H9 (cell line): ENCODE measurements at regions not wholly inside any gene's neighbourhood (a gene's known extent, or its start where the extent isn't known, plus 50 kb on each side); places are given as distances from the start of the nearest gene placed in this dataset.
A peak's percentile ranks its signal among the peaks of the same experiment; 100 is the strongest.

ENCODE experiments used
- DNase-seq: peaks from one replicate; pipeline ENCODE4 v3.0.0-alpha.2; 2017
- H2AFZ ChIP-seq: one replicate; pipeline ENCODE4 v1.6.1; 2013; ENCODE audit warnings: mild to moderate bottlenecking, low read length, control low read depth, moderate library complexity
- H2AK5ac ChIP-seq: 2 replicates; pipeline ENCODE4 v1.6.1; 2013; ENCODE audit warnings: low read length, control low read depth, mixed read lengths; ENCODE audit not compliant: insufficient read length
- H2BK120ac ChIP-seq: one replicate; pipeline ENCODE4 v1.6.1; 2013; ENCODE audit warnings: low read depth, mild to moderate bottlenecking, low read length, control low read depth, inconsistent platforms; ENCODE audit not compliant: poor library complexity, severe bottlenecking
- H2BK12ac ChIP-seq: 2 replicates; pipeline ENCODE4 v1.6.1; 2013; ENCODE audit warnings: low read length, control low read depth, mixed read lengths, low read depth; ENCODE audit not compliant: insufficient read length
- H2BK15ac ChIP-seq: 2 replicates; pipeline ENCODE4 v1.6.1; 2013; ENCODE audit warnings: low read depth, low read length, control low read depth
- H2BK20ac ChIP-seq: one replicate; pipeline ENCODE4 v1.6.1; 2013; ENCODE audit warnings: low read depth, mild to moderate bottlenecking, low read length, control low read depth, inconsistent platforms; ENCODE audit not compliant: poor library complexity, severe bottlenecking
- H2BK5ac ChIP-seq: 2 replicates; pipeline ENCODE4 v1.6.1; 2013; ENCODE audit warnings: low read length, control low read depth, mixed read lengths; ENCODE audit not compliant: insufficient read length
- H3K14ac ChIP-seq: 2 replicates; pipeline ENCODE4 v1.6.1; 2013; ENCODE audit warnings: low read length, control low read depth; ENCODE audit not compliant: insufficient read depth
- H3K18ac ChIP-seq: 2 replicates; pipeline ENCODE4 v1.6.1; 2013; ENCODE audit warnings: low read depth, mild to moderate bottlenecking, mixed read lengths, low read length, control low read depth; ENCODE audit not compliant: insufficient read length
- H3K23ac ChIP-seq: 2 replicates; pipeline ENCODE4 v1.6.1; 2013; ENCODE audit warnings: low read length, control low read depth, mixed read lengths, low read depth; ENCODE audit not compliant: insufficient read length
- H3K23me2 ChIP-seq: 2 replicates; pipeline ENCODE4 v1.6.1; 2013; ENCODE audit warnings: low read depth, mild to moderate bottlenecking, mixed read lengths, low read length, control low read depth; ENCODE audit not compliant: insufficient read length, poor library complexity, severe bottlenecking
- H3K27ac ChIP-seq: 2 replicates; pipeline ENCODE4 v1.5.1; 2013; ENCODE audit warnings: low read length, control low read depth, mixed read lengths, low read depth; ENCODE audit not compliant: insufficient read length
- H3K27me3 ChIP-seq: 2 replicates; pipeline ENCODE4 v1.6.1; 2013; ENCODE audit warnings: low read length, control low read depth, inconsistent platforms; ENCODE audit not compliant: insufficient read depth
- H3K4ac ChIP-seq: 2 replicates; pipeline ENCODE4 v1.6.1; 2013; ENCODE audit warnings: low read depth, mild to moderate bottlenecking, control low read depth, inconsistent platforms, low read length, moderate library complexity
- H3K4me1 ChIP-seq: 2 replicates; pipeline ENCODE4 v1.6.1; 2013; ENCODE audit warnings: low read length, control low read depth, inconsistent platforms; ENCODE audit not compliant: insufficient read depth
- H3K4me2 ChIP-seq: 2 replicates; pipeline ENCODE4 v1.6.1; 2013; ENCODE audit warnings: low read length, control low read depth, mixed read lengths; ENCODE audit not compliant: insufficient read length, insufficient read depth
- H3K56ac ChIP-seq: 2 replicates; pipeline ENCODE4 v1.6.1; 2013; ENCODE audit warnings: low read depth, mild to moderate bottlenecking, mixed read lengths, low read length, control low read depth; ENCODE audit not compliant: insufficient read length
- H3K79me1 ChIP-seq: 2 replicates; pipeline ENCODE4 v1.6.1; 2013; ENCODE audit warnings: low read depth, mild to moderate bottlenecking, moderate library complexity, low read length, control low read depth, inconsistent platforms; ENCODE audit not compliant: insufficient read depth, poor library complexity, severe bottlenecking
- H3K79me2 ChIP-seq: 2 replicates; pipeline ENCODE4 v1.6.1; 2013; ENCODE audit warnings: low read length, control low read depth, inconsistent platforms; ENCODE audit not compliant: insufficient read depth
- H3K9ac ChIP-seq: 2 replicates; pipeline ENCODE4 v1.6.1; 2013; ENCODE audit warnings: low read length, control low read depth, mixed read lengths; ENCODE audit not compliant: insufficient read length; ENCODE audit errors: extremely low read depth
- H3K9me3 ChIP-seq: one replicate; pipeline ENCODE4 v1.6.1; 2013; ENCODE audit warnings: low read depth, low read length, inconsistent platforms; ENCODE audit not compliant: control insufficient read depth
- H3T11ph ChIP-seq: one replicate; pipeline ENCODE4 v1.6.1; 2013; ENCODE audit warnings: mild to moderate bottlenecking, low read length, control low read depth, inconsistent platforms
- H4K20me1 ChIP-seq: one replicate; pipeline ENCODE4 v1.6.1; 2013; ENCODE audit not compliant: control insufficient read depth, insufficient read length, insufficient read depth
- H4K5ac ChIP-seq: 2 replicates; pipeline ENCODE4 v1.6.1; 2013; ENCODE audit warnings: low read depth, mild to moderate bottlenecking, mixed read lengths, low read length, control low read depth; ENCODE audit not compliant: insufficient read length
- H4K8ac ChIP-seq: replicated peaks from 2 replicates; pipeline ENCODE4 v1.6.1; 2013; ENCODE audit warnings: low read length, control low read depth, mixed read lengths, low read depth; ENCODE audit not compliant: insufficient read length
- H4K91ac ChIP-seq: 2 replicates; pipeline ENCODE4 v1.6.1; 2013; ENCODE audit warnings: low read depth, mild to moderate bottlenecking, moderate library complexity, mixed read lengths, low read length, control low read depth; ENCODE audit not compliant: insufficient read length
- H3K27ac Mint-ChIP-seq, 3 experiments: 2 replicates in 2 of 3; 3 replicates in 1 of 3; pipeline ENCODE4 v1.8.0; 2020 to 2021; ENCODE audit warnings: mixed read lengths in 3 of 3, mild to moderate bottlenecking in 1 of 3, moderate library complexity in 1 of 3
- H3K27me3 Mint-ChIP-seq: 2 replicates; pipeline ENCODE4 v1.8.0; 2021; ENCODE audit warnings: low read depth, mild to moderate bottlenecking, moderate library complexity, mixed read lengths
- H3K36me3 Mint-ChIP-seq, 3 experiments: 2 replicates in 2 of 3; 3 replicates in 1 of 3; pipeline ENCODE4 v1.8.0; 2020 to 2021; ENCODE audit warnings: low read depth in 3 of 3, mixed read lengths in 3 of 3; ENCODE audit not compliant: insufficient read depth in 1 of 3
- H3K4me1 Mint-ChIP-seq, 2 experiments: 2 replicates each; pipeline ENCODE4 v1.8.0; 2020; ENCODE audit warnings: mixed read lengths in 2 of 2
- H3K4me3 Mint-ChIP-seq, 2 experiments: 2 replicates in 1 of 2; 3 replicates in 1 of 2; pipeline ENCODE4 v1.8.0; 2020 to 2021; ENCODE audit warnings: mild to moderate bottlenecking in 2 of 2, mixed read lengths in 2 of 2, moderate library complexity in 1 of 2
- H3K9me3 Mint-ChIP-seq, 2 experiments: 2 replicates in 1 of 2; 3 replicates in 1 of 2; pipeline ENCODE4 v1.8.0; 2020; ENCODE audit warnings: mild to moderate bottlenecking in 2 of 2, mixed read lengths in 2 of 2, moderate library complexity in 1 of 2
- WGBS: extraction: QIAGEN DNeasy Blood & Tissue Kit; methylation state at CpG from one replicate; pipeline ENCODE4 v1.1.7; 2013; ENCODE audit warnings: missing lambda C conversion rate, low lambda C conversion rate, mixed read lengths; ENCODE audit not compliant: insufficient read length; ENCODE audit errors: extremely low coverage; 5-methylcytosine and 5-hydroxymethylcytosine counted together
- TF ChIP-seq, protein P1 (sequence below): fragments of 200-600 bp; sonication (generic); conservative IDR thresholded peaks from 3 replicates; pipeline ENCODE4 v1.8.0; 2021; ENCODE audit warnings: antibody characterized with exemption, mild to moderate bottlenecking

DNA sequence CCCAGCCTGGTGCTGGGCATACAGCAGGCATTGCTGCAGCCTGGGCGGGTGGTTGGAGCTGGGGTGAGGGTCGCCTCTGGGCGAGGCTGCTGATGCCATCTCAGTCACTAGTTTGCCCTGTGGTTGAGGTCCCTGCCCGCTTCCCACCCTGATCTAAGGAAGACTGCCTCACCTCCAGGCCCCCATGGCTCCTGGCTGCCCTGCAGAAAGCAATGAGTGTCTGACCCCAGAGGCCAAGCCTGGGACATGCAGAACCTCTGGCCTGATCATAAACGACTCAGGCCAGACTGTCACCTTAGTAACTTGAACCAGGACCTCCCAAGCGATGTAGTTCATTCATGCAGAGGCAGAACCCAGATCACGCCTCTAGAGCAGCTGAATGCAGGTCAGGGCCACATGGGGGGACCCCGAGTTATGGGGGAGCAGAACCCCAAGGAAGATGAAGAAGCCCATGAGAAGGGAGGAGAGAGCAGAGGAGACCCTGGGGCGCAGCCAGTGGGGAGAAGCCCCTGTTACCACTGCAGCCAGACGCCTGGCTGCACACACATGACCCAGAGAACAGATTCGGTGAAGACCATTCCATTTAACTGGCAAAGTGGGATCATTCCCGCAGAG is 213.9 kb downstream of the TBC1D2B start:
- WGBS, result no CpG with 5 or more reads among the region's 12 CpGs
- Histone ChIP-seq H3K79me2 (no peaks in the 10 kb centered on the region), H3K27ac (no peak overlapping the region), H3K4ac (no peak overlapping the region), H3K23ac (no peak overlapping the region), H3K18ac (no peak overlapping the region), H2AFZ (no peak overlapping the region), H2BK120ac (no peak overlapping the region), H2AK5ac (no peak overlapping the region), H4K91ac (no peak overlapping the region), H2BK5ac (no peak overlapping the region), H3K9me3 (no peaks in the 10 kb centered on the region), H3K4me2 (no peak overlapping the region), H4K8ac (no peak overlapping the region), H2BK12ac (no peak overlapping the region), H3K79me1 (no peaks in the 10 kb centered on the region), H3K4me1 (no peaks in the 10 kb centered on the region), H3K9ac (no peak overlapping the region), H3K27me3 (no peaks in the 10 kb centered on the region), H3K56ac (no peak overlapping the region), H3T11ph (no peak overlapping the region), H3K23me2 (no peaks in the 10 kb centered on the region), H2BK20ac (no peak overlapping the region), H3K14ac (no peak overlapping the region; the same call in 1 of the 2 replicates), H2BK15ac (no peak overlapping the region), H4K5ac (no peak overlapping the region), H4K20me1 (no peaks in the 10 kb centered on the region)
- Mint-ChIP-seq H3K9me3 (no peaks in the 10 kb centered on the region; a peak in 2 of 5 replicates), H3K27ac (no peak overlapping the region; a peak in 1 of 7 replicates), H3K36me3 (no peaks in the 10 kb centered on the region), H3K4me3 (peak overlapping the region in 1 of 2 experiments; percentile 5; a peak in 1 of 5 replicates), H3K4me1 (peaks cover 17 to 40% of the 10 kb centered on the region in 2 experiments), H3K27me3 (peaks cover 4% of the 10 kb centered on the region)
- TF ChIP-seq, protein P1, sequence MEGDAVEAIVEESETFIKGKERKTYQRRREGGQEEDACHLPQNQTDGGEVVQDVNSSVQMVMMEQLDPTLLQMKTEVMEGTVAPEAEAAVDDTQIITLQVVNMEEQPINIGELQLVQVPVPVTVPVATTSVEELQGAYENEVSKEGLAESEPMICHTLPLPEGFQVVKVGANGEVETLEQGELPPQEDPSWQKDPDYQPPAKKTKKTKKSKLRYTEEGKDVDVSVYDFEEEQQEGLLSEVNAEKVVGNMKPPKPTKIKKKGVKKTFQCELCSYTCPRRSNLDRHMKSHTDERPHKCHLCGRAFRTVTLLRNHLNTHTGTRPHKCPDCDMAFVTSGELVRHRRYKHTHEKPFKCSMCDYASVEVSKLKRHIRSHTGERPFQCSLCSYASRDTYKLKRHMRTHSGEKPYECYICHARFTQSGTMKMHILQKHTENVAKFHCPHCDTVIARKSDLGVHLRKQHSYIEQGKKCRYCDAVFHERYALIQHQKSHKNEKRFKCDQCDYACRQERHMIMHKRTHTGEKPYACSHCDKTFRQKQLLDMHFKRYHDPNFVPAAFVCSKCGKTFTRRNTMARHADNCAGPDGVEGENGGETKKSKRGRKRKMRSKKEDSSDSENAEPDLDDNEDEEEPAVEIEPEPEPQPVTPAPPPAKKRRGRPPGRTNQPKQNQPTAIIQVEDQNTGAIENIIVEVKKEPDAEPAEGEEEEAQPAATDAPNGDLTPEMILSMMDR, result no peak
- DNase-seq, result peak; percentile 17
